H54 (cell line): ENCODE measurements at regions not wholly inside any gene's neighbourhood (a gene's known extent, or its start where the extent isn't known, plus 50 kb on each side); places are given as distances from the start of the nearest gene placed in this dataset.
"Not testable (repeated sequence)": the region's sequence is repeated elsewhere in the genome, so short reads cannot be mapped to it uniquely, and the experiment has no call there.

Source experiments
- DNase-seq: peaks from one replicate; pipeline ENCODE4 v3.0.0; 2011; ENCODE audit warnings: low spot score, mixed read lengths; ENCODE audit not compliant: insufficient read length
- FAIRE-seq: peaks from 3 replicates; lab custom pipeline; 2011; peaks lifted over from hg19 to GRCh38; lab: Jason Lieb, UNC
- POLR2A ChIP-seq: IDR thresholded peaks from 2 replicates; pipeline ENCODE4 v1.6.1; 2011; ENCODE audit warnings: low read depth, mild to moderate bottlenecking, low read length

DNA sequence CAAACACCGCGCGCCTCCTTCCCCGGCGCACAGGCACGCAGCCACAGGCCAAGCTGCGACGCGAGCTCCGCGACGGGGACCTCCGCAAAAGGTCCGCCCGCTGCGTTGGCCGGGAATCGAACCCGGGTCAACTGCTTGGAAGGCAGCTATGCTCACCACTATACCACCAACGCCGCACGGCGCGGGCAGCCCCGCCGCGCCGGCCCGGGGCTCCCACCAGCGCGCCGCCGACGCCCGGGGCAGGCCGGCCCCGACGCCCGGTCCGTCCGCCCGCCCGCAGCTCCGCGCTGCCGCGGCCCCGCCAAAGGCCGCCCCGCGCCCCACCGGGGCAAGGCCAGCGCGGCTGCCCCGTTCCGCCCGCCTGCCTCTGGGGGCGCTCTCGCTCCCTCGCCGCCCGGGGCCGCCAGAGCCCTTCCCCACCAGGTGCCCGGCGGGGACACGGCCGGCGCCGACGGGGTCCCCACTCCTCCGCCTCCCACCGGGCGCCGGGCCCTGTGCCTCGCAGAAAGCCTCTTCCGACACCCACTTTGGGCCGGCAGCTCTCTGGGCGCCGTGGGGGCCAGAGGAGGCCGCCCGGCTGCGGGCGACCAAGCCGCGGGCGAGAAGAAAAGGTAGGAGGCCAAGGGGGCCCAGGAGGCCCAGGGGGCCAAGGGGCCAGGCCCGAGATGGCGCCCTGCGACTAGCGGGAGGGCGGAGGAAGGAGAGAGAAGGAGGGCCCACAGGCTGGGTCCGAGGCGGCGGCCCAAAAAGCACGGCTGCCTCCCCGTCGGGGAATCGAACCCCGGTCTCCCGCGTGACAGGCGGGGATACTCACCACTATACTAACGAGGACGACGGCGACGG lies 50.2 kb upstream of the FCGR2A start:
- DNase-seq, FAIRE-seq: not testable (repeated sequence)

DNA sequence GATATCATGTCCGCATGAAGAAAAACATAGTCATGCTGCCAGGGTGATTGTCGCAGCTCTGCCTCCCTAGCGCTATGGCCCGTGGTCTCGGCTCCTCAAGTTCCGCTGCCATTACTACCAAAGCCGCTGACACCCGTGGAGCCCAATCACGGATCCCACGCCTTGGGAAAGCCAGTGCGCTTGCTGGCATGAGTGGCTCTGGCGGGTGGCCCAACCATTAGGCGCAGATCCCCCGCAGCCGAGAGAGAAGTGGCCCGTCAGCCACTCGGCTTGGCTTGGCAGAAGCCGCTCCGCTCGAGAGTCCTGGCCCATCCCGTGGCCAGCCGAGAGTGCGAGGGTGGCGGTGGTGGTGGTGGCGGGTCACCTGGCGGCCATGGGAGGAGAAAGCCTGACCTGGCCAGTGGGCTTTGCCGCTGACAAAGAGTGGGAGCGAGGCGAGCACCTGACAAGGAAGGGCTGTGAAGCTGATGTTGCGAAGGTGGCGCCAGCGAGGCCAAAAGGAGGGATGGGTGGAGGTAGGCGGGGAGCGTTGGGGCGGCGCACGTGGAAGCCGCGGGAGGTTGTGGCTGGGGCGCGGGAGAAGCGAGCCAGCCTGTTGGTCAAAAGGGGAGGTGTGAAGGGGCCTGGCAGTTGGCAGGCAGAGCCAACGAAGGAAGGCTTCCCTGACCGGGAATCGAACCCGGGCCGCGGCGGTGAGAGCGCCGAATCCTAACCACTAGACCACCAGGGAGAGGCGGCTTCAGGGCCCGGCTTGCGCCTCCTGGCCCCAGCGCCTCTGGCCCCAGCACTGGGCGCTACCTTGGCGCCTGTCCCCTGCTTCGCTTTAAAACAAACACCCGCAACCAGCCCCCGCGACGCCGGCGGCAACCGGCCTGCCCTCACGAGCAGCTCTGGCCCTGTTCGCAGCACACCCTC lies 51.0 kb upstream of the FCGR2A start:
- FAIRE-seq: peak; percentile 93

DNA sequence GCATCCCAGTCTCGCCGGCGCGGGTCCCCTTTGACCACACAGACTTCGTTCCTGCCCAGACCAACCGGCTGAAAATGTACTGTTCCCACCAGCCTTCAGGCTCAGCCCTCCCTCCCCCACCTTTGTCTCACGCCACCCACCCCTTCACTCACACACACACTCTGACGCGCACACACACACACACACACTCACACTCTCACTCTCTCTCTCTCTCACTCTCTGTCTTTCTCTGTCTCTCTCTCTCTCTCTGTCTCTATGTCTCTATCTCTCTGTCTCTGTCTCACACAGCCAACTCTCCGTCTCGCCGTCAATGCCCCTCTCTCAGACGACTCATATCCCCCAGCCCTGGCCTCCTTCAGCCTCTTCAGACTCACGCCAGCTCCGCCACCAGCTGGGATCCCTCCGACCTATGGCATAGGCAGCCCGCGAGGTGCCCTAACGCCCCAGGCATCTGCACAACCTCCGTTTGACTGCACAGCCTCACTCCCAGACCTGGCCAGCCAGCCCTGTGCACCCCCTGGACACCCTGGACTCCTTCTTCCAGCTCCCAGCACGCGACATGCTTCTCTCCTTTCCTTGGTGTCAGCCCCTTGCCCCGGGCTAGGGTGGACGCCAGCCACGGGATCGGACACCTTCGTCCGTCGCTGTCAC lies 53.4 kb upstream of the FCGR2A start:
- not testable (repeated sequence) for DNase-seq, FAIRE-seq

More for the DNA sequence above, 51.0 kb upstream of the FCGR2A start:
- DNase-seq: not testable (repeated sequence)

DNA sequence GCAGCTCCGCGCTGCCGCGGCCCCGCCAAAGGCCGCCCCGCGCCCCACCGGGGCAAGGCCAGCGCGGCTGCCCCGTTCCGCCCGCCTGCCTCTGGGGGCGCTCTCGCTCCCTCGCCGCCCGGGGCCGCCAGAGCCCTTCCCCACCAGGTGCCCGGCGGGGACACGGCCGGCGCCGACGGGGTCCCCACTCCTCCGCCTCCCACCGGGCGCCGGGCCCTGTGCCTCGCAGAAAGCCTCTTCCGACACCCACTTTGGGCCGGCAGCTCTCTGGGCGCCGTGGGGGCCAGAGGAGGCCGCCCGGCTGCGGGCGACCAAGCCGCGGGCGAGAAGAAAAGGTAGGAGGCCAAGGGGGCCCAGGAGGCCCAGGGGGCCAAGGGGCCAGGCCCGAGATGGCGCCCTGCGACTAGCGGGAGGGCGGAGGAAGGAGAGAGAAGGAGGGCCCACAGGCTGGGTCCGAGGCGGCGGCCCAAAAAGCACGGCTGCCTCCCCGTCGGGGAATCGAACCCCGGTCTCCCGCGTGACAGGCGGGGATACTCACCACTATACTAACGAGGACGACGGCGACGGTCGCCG lies 57.4 kb upstream of the FCGR2A start:
- FAIRE-seq, DNase-seq: not testable (repeated sequence)

DNA sequence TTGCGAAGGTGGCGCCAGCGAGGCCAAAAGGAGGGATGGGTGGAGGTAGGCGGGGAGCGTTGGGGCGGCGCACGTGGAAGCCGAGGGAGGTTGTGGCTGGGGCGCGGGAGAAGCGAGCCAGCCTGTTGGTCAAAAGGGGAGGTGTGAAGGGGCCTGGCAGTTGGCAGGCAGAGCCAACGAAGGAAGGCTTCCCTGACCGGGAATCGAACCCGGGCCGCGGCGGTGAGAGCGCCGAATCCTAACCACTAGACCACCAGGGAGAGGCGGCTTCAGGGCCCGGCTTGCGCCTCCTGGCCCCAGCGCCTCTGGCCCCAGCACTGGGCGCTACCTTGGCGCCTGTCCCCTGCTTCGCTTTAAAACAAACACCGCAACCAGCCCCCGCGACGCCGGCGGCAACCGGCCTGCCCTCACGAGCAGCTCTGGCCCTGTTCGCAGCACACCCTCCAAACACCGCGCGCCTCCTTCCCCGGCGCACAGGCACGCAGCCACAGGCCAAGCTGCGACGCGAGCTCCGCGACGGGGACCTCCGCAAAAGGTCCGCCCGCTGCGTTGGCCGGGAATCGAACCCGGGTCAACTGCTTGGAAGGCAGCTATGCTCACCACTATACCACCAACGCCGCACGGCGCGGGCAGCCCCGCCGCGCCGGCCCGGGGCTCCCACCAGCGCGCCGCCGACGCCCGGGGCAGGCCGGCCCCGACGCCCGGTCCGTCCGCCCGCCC lies 58.1 kb upstream of the FCGR2A start:
- FAIRE-seq: peak; percentile 55
- DNase-seq: not testable (repeated sequence)

DNA sequence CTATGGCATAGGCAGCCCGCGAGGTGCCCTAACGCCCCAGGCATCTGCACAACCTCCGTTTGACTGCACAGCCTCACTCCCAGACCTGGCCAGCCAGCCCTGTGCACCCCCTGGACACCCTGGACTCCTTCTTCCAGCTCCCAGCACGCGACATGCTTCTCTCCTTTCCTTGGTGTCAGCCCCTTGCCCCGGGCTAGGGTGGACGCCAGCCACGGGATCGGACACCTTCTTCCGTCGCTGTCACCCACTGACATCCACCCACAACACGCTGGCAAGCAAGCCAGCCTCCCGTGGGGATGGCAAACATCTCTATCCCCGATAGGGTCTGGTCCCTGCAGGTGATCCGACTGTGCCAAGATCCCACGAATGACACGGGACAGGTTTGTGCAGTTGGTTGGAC lies 60.5 kb upstream of the FCGR2A start:
- not testable (repeated sequence) for DNase-seq, FAIRE-seq

DNA sequence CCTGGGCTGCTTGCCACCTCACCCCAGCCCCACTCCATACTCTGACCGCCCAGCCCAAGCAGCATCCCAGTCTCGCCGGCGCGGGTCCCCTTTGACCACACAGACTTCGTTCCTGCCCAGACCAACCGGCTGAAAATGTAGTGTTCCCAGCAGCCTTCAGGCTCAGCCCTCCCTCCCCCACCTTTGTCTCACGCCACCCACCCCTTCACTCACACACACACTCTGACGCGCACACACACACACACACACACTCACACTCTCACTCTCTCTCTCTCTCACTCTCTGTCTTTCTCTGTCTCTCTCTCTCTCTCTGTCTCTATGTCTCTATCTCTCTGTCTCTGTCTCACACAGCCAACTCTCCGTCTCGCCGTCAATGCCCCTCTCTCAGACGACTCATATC lies 61.0 kb upstream of the FCGR2A start:
- FAIRE-seq, DNase-seq: not testable (repeated sequence)

DNA sequence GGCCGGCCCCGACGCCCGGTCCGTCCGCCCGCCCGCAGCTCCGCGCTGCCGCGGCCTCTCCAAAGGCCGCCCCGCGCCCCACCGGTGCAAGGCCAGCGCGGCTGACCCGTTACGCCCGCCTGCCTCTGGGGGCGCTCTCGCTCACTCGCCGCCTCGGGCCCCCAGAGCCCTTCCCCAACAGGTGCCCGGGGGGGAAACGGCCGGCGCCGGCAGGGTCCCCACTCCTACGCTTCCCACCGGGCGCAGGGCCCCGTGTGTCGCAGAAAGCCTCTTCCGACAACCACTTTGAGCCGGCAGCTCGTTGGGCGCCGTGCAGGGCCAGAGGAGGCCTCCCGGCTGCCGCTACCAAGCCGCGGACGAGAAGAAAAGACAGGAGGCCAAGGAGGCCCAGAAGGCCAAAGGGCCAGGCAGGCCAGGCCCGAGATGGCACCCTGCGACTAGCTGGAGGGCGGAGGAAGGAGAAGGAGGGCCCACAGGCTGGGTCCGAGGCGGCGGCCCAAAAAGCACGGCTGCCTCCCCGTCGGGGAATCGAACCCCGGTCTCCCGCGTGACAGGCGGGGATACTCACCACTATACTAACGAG lies 64.9 kb upstream of the FCGR2A start:
- no peak for FAIRE-seq
- peak; percentile 77 for DNase-seq
- no peak; the same call in 1 of the 2 replicates for TF ChIP-seq POLR2A

DNA sequence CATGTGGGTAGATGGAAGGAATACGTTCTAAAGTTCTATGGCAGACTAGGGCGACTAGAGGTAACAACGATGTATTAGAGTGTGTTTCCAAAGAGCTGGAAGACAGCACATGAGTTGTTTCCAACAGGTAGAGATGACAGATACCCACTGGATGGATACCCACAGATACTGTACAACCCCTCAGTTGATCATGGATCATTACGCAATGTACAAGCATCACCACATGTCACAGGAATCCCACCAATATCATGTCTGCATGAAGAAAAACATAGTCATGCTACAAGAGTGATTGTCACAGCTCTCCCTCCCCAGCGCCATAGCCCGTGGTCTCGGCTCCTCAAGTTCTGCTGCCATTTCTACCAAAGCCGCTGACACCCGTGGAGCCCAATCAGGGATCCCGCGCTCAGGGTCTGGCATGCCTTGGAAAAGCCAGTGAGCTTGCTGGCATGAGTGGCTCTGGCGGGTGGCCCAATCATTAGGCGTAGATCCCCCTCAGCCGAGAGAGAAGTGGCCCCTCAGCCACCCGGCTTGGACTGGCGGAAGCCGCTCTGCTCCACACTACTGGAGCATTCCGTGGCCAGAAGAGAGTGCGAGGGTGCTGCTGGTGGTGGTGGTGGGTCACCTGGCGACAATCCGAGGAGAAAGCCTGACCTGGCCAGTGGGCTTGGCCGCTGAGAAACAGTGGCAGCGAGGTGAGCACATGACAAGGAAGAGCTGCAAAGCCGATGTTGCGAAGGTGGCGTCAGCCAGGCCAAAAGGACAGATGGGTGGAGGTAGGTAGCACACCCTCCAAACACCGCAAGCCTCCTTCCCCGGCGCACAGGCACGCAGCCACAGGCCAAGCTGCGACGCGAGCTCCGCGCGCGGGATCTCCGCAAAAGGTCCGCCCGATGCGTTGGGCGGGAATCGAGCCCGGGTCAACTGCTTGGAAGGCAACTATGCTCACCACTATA lies 65.7 kb upstream of the FCGR2A start:
- FAIRE-seq (no peak), DNase-seq (no peak)
- no peak for TF ChIP-seq POLR2A

DNA sequence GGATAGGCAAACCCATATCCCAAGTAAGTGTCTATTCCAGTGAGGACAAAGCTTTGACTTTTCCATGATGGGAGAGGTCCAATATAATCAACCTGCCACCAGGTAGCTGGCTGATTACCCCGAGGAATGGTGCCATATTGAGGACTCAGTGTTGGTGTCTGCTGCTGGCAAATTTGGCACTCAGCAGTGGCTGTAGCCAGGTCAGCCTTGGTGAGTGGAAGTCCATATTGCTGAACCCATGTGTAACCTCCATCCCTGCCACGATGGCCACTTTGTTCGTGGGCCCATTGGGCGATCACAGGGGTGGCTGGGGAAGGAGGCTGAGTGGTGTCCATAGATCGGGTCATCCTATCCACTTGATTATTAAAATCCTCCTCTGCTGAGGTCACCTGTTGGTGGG lies 65.5 kb upstream of the CFAP126 start:
- DNase-seq, FAIRE-seq: not testable (repeated sequence)

DNA sequence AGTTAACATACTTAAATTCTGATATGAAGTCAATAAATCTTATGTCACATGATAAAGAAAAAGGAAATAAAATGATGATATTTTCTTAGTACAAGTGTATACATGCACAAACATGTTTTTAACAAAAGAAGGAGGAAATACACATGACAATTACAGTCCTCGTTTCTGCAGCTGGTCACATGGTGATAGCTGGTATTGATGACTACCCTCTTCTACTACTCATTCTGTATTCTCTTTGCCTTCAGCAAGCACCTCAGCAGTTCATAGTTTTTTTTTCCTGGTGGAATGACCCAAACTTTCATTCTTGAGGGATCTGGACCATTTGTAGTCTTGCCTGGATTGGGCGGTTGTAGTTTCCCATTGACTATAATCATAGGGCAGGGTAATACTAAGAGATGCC lies 64.4 kb upstream of the CFAP126 start:
- no peak for TF ChIP-seq POLR2A
- FAIRE-seq (no peak), DNase-seq (no peak)
